Osteoblast (primary cell): ENCODE measurements at regions not wholly inside any gene's neighbourhood (a gene's known extent, or its start where the extent isn't known, plus 50 kb on each side); places are given as distances from the start of the nearest gene placed in this dataset.
"Not testable (repeated sequence)": the region's sequence is repeated elsewhere in the genome, so short reads cannot be mapped to it uniquely, and the experiment has no call there.

Experiments
- DNase-seq: peaks from one replicate; pipeline ENCODE4 v3.0.0; 2011; ENCODE audit warnings: low spot score, mixed read lengths; ENCODE audit not compliant: insufficient read length; ENCODE audit errors: missing footprints
- H2AFZ ChIP-seq: 2 replicates; pipeline ENCODE4 v1.6.0; 2011; ENCODE audit warnings: mild to moderate bottlenecking, low read length
- H3K27ac ChIP-seq: 2 replicates; pipeline ENCODE4 v1.5.1; 2011; ENCODE audit warnings: mild to moderate bottlenecking, low read depth, low read length, moderate library complexity
- H3K27me3 ChIP-seq: 2 replicates; pipeline ENCODE4 v1.6.0; 2012; ENCODE audit warnings: mild to moderate bottlenecking, control low read depth, inconsistent platforms, low read length, moderate library complexity; ENCODE audit not compliant: insufficient read depth
- H3K36me3 ChIP-seq: 2 replicates; pipeline ENCODE4 v1.5.1; 2011; ENCODE audit warnings: mild to moderate bottlenecking, low read length, control low read depth, moderate library complexity; ENCODE audit not compliant: insufficient read depth
- H3K4me1 ChIP-seq: 2 replicates; pipeline ENCODE4 v1.5.1; 2011; ENCODE audit warnings: mild to moderate bottlenecking, low read length, control low read depth, moderate library complexity; ENCODE audit not compliant: insufficient read depth
- H3K4me2 ChIP-seq: 2 replicates; pipeline ENCODE4 v1.6.0; 2011; ENCODE audit warnings: mild to moderate bottlenecking, low read length; ENCODE audit not compliant: insufficient read depth
- H3K4me3 ChIP-seq: fragments of 200-600 bp; sonication (generic); 3 replicates; pipeline ENCODE4 v1.5.1; 2012; ENCODE audit warnings: mild to moderate bottlenecking, low read length, inconsistent platforms; ENCODE audit not compliant: insufficient read depth
- H3K79me2 ChIP-seq: 2 replicates; pipeline ENCODE4 v1.6.0; 2012; ENCODE audit warnings: mild to moderate bottlenecking, low read length, control low read depth, inconsistent platforms; ENCODE audit not compliant: insufficient read depth
- H3K9me3 ChIP-seq: 2 replicates; pipeline ENCODE4 v1.5.1; 2011; ENCODE audit warnings: low read depth, low read length, control low read depth
- H4K20me1 ChIP-seq: 2 replicates; pipeline ENCODE4 v1.6.0; 2012; ENCODE audit warnings: mild to moderate bottlenecking, low read length, control low read depth; ENCODE audit not compliant: insufficient read depth
- CTCF ChIP-seq: IDR thresholded peaks from 2 replicates; pipeline ENCODE4 v1.5.1; 2011; ENCODE audit warnings: mild to moderate bottlenecking, low read depth, low read length, moderate library complexity; ENCODE audit errors: extremely low read depth

GRCh38 chr5:18799482-18800128 is 1165.3 kb downstream of the TAF11L14 start:
- no peaks in the 10 kb centered on the region for H3K27me3 ChIP-seq
- H3K9me3 ChIP-seq, result peaks cover 2% of the 10 kb centered on the region
- H3K36me3 ChIP-seq, result no peaks in the 10 kb centered on the region
- no peak overlapping the region for H3K4me2 ChIP-seq
- H3K4me3 ChIP-seq, result no peak overlapping the region
- no peaks in the 10 kb centered on the region for H3K79me2 ChIP-seq
- H3K4me1 ChIP-seq, result no peaks in the 10 kb centered on the region
- no peaks in the 10 kb centered on the region for H4K20me1 ChIP-seq
- no peak overlapping the region for H2AFZ ChIP-seq
- TF ChIP-seq CTCF, result no peak
- no peak overlapping the region for H3K27ac ChIP-seq
- no peak for DNase-seq

- H3K4me1 ChIP-seq, result no peaks in the 10 kb centered on the region
- H3K36me3 ChIP-seq, result no peaks in the 10 kb centered on the region
- no peak for DNase-seq
- no peaks in the 10 kb centered on the region for H3K27me3 ChIP-seq
- no peak overlapping the region for H3K4me3 ChIP-seq
- H3K79me2 ChIP-seq, result no peaks in the 10 kb centered on the region
- no peak for TF ChIP-seq CTCF
- H2AFZ ChIP-seq, result no peak overlapping the region
- H3K9me3 ChIP-seq, result peaks cover 2% of the 10 kb centered on the region
- no peaks in the 10 kb centered on the region for H4K20me1 ChIP-seq
- no peak overlapping the region for H3K27ac ChIP-seq
- H3K4me2 ChIP-seq, result no peak overlapping the region
Observed at GRCh38 chr5:18800293-18801025, 1166.2 kb downstream of the TAF11L14 start.

GRCh38 chr5:18801413-18801812 is 1167.2 kb downstream of the TAF11L14 start:
- H3K4me1 ChIP-seq, H3K27me3 ChIP-seq, H3K27ac ChIP-seq, H3K79me2 ChIP-seq, H3K4me2 ChIP-seq, H2AFZ ChIP-seq, H3K9me3 ChIP-seq, H4K20me1 ChIP-seq, DNase-seq, H3K4me3 ChIP-seq, H3K36me3 ChIP-seq: not testable (repeated sequence)

GRCh38 chr5:18802336-18802735 is 1168.1 kb downstream of the TAF11L14 start:
- Histone ChIP-seq H3K4me1 (no peaks in the 10 kb centered on the region), H3K9me3 (peaks cover 2% of the 10 kb centered on the region), H3K4me2 (no peak overlapping the region), H3K4me3 (no peak overlapping the region), H3K79me2 (no peaks in the 10 kb centered on the region), H4K20me1 (no peaks in the 10 kb centered on the region), H3K36me3 (no peaks in the 10 kb centered on the region), H2AFZ (no peak overlapping the region), H3K27ac (no peak overlapping the region), H3K27me3 (no peaks in the 10 kb centered on the region)
- DNase-seq, result no peak
- no peak for TF ChIP-seq CTCF
